Nephron (organoid): ENCODE measurements at regions not wholly inside any gene's neighbourhood (a gene's known extent, or its start where the extent isn't known, plus 50 kb on each side); places are given as distances from the start of the nearest gene placed in this dataset.

Source experiments
- H3K27ac Mint-ChIP-seq, 3 experiments: 2 replicates each; pipeline ENCODE4 v1.8.0; 2020; ENCODE audit warnings: mixed read lengths in 3 of 3, mild to moderate bottlenecking in 2 of 3, moderate library complexity in 1 of 3
- H3K27me3 Mint-ChIP-seq: 2 replicates; pipeline ENCODE4 v1.8.0; 2021; ENCODE audit warnings: low read depth, mild to moderate bottlenecking, moderate library complexity, mixed read lengths
- H3K36me3 Mint-ChIP-seq: 2 replicates; pipeline ENCODE4 v1.8.0; 2020; ENCODE audit warnings: low read depth, mixed read lengths
- H3K4me1 Mint-ChIP-seq: 2 replicates; pipeline ENCODE4 v1.8.0; 2020; ENCODE audit warnings: mixed read lengths
- H3K4me3 Mint-ChIP-seq, 3 experiments: 2 replicates each; pipeline ENCODE4 v1.8.0; 2020; ENCODE audit warnings: mild to moderate bottlenecking in 3 of 3, mixed read lengths in 3 of 3, moderate library complexity in 2 of 3
- H3K9me3 Mint-ChIP-seq: 2 replicates; pipeline ENCODE4 v1.8.0; 2020; ENCODE audit warnings: mixed read lengths
- TF ChIP-seq, protein P1 (sequence below), 3 experiments: fragments of 200-600 bp; sonication (generic); IDR thresholded peaks; one replicate each; pipeline ENCODE4 v1.5.0; 2021; ENCODE audit warnings: antibody characterized with exemption in 3 of 3; ENCODE audit not compliant: unreplicated experiment in 3 of 3

DNA sequence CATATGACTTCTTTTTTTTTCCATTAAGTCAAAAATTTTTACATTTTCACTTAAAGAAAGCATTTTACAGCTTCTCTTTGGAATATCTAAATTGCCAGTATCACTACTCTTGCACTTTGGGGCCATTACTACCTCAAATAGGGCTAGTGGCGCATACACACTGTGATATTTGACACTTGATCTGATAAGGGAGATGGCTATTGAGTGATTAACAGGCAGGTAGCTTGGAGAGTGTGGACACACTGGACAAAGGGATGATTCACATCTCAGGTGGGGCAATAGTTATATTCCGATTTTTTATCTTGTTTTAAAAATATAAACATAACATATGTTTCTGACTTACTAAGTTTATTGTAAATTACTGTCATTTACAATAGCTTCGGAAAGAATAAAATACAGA is 2219.9 kb downstream of the LRRC4C start:
- Mint-ChIP-seq H3K27ac (no peak overlapping the region), H3K27me3 (no peaks in the 10 kb centered on the region), H3K36me3 (no peaks in the 10 kb centered on the region), H3K9me3 (peaks cover 6% of the 10 kb centered on the region), H3K4me1 (no peaks in the 10 kb centered on the region), H3K4me3 (no peak overlapping the region)
- TF ChIP-seq, protein P1, sequence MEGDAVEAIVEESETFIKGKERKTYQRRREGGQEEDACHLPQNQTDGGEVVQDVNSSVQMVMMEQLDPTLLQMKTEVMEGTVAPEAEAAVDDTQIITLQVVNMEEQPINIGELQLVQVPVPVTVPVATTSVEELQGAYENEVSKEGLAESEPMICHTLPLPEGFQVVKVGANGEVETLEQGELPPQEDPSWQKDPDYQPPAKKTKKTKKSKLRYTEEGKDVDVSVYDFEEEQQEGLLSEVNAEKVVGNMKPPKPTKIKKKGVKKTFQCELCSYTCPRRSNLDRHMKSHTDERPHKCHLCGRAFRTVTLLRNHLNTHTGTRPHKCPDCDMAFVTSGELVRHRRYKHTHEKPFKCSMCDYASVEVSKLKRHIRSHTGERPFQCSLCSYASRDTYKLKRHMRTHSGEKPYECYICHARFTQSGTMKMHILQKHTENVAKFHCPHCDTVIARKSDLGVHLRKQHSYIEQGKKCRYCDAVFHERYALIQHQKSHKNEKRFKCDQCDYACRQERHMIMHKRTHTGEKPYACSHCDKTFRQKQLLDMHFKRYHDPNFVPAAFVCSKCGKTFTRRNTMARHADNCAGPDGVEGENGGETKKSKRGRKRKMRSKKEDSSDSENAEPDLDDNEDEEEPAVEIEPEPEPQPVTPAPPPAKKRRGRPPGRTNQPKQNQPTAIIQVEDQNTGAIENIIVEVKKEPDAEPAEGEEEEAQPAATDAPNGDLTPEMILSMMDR (IDR thresholded peaks at IDR 0.05; ENCODE audit: unreplicated experiment in 3 of 3): no peak

DNA sequence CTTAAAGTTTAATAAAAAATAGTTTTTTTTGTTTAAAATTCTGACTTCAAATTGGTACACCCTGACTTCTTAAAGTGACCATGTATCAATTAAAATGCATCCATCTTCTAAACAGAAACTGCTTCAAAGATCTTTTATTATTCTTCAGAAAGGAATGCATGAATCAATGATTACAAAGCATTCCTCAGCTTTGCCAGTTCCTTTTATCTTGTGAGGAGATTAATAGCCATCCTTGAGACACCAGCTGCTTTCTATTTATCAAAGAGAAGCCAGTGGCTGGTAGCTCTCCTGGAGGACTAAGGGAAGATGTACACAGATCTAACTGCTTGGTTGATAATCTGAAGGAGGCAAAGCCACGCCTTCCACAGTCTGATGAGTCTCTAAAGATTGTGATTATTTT is 2222.5 kb downstream of the LRRC4C start:
- Mint-ChIP-seq H3K4me3 (no peak overlapping the region), H3K9me3 (peaks cover 17% of the 10 kb centered on the region), H3K27me3 (no peaks in the 10 kb centered on the region), H3K4me1 (no peaks in the 10 kb centered on the region), H3K27ac (no peak overlapping the region), H3K36me3 (no peaks in the 10 kb centered on the region)
- TF ChIP-seq, protein P1 (IDR thresholded peaks at IDR 0.05; ENCODE audit: unreplicated experiment in 3 of 3): no peak

DNA sequence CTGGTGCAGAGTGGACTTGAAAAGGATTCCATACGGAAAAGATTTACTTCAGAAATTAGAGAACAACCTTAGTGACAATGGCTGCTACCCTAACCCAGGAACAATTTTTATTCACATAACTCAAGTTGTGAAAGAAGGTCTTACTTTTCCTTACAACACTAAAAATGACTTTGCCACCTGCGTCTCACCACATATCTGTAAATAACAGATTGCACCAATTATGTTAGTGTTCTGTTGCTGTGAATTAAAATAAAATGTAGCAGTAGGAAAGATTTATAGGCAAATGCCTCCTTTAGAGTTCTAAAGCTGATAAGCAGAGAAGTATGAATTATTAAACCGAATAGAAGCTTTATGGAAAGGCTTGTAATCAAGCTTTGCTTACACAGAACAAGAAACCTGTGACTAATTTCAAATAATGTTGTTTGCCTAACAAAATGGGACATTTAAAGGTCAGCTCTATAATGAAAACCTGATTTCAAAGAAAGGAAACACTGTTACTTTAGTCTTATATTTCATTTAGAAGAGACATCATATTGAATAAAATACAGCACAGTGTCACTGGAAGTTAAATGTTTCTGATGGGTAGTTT is 2237.8 kb downstream of the LRRC4C start:
- Mint-ChIP-seq H3K9me3 (peaks cover 3% of the 10 kb centered on the region), H3K4me1 (no peaks in the 10 kb centered on the region), H3K4me3 (no peak overlapping the region), H3K27me3 (no peaks in the 10 kb centered on the region), H3K36me3 (no peaks in the 10 kb centered on the region), H3K27ac (peak overlapping the region in 1 of 3 experiments; percentile 28)
- TF ChIP-seq, protein P1 (IDR thresholded peaks at IDR 0.05; ENCODE audit: unreplicated experiment in 3 of 3): no peak

DNA sequence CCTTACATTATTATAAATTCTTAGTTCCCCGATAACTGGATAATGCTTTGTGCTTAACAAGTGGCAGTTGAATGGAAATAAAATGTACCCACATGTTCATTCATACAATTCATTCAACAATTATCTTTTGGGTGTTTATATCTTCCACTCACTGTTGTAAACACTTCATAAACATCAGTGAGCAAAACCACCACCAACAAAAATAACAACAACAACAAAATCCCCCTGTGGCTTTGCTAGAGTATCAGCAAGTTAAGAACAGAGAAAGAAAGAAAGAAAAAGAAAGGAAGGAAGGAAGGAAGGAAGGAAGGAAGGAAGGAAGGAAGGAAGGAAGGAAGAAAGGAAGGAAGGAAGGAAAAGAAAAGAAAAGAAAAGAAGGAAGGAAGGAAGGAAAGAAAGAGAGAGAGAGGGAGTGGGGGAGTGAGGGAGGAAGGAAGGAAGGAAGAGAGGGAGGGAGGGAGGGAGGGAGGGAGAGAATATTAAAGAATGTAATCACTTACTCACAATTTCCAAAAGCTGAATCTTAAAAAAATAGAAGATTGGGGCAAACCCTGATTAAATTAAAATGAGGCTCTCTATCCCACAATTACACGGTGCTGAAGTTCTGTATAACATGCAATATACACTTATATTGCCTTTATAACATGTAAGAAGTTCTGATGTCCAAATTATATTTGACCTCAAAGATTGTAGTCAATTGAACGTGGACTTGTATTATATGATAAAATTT is 2238.8 kb downstream of the LRRC4C start:
- H3K36me3 Mint-ChIP-seq: no peaks in the 10 kb centered on the region
- no peak overlapping the region for H3K4me3 Mint-ChIP-seq
- peaks cover 3% of the 10 kb centered on the region for H3K9me3 Mint-ChIP-seq
- TF ChIP-seq, protein P1 (IDR thresholded peaks at IDR 0.05; ENCODE audit: unreplicated experiment in 3 of 3): no peak
- H3K4me1 Mint-ChIP-seq: no peaks in the 10 kb centered on the region
- H3K27me3 Mint-ChIP-seq: no peaks in the 10 kb centered on the region
- no peak overlapping the region for H3K27ac Mint-ChIP-seq

DNA sequence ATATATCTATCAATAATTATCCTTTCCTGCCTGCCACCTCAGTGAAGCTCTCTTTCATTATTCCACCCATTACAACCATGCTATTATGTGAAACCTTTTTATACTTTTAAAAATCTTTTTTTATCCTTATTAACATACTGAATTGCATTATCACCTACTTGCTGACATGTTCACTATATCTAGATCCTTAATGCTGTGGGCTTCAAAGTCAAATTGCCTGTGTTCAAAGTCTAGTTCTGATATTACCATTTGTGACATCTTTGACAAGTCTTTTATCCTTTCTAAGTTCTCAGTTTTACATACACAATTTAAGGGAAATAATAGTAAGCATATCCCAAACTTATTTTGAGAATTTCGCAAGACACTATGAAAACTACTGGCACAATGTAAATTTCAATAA is 2239.4 kb downstream of the LRRC4C start:
- H3K9me3 Mint-ChIP-seq: peaks cover 3% of the 10 kb centered on the region
- H3K36me3 Mint-ChIP-seq: no peaks in the 10 kb centered on the region
- no peaks in the 10 kb centered on the region for H3K4me1 Mint-ChIP-seq
- no peaks in the 10 kb centered on the region for H3K27me3 Mint-ChIP-seq
- H3K4me3 Mint-ChIP-seq: no peak overlapping the region
- TF ChIP-seq, protein P1 (IDR thresholded peaks at IDR 0.05; ENCODE audit: unreplicated experiment in 3 of 3): no peak
- H3K27ac Mint-ChIP-seq: no peak overlapping the region

DNA sequence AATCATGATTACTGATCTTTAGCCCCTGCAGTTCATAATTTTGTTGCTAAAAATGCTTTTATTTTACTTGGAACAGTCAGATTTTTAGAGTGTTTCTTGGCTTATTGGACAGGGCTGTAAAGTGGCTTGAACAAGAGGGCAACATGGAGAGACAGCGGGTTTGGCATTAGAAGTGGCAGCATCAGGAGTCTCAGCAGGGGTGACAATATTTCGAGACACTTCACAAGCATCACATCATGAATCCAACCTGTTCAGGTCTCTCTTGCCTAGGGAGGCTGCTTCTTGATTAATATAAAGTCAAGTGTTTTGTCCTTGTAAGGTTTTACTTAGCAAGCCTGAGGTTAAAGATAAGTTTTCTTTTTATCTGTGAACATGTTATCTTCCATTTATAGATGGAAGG is 2249.5 kb downstream of the LRRC4C start:
- H3K36me3 Mint-ChIP-seq: no peaks in the 10 kb centered on the region
- TF ChIP-seq, protein P1 (IDR thresholded peaks at IDR 0.05; ENCODE audit: unreplicated experiment in 3 of 3): no peak
- H3K4me1 Mint-ChIP-seq: peaks cover 17% of the 10 kb centered on the region
- H3K9me3 Mint-ChIP-seq: no peaks in the 10 kb centered on the region
- H3K27ac Mint-ChIP-seq: no peak overlapping the region
- no peak overlapping the region for H3K4me3 Mint-ChIP-seq
- H3K27me3 Mint-ChIP-seq: peaks cover 4% of the 10 kb centered on the region
